DMS53 (cell line): ENCODE measurements at regions not wholly inside any gene's neighbourhood (a gene's known extent, or its start where the extent isn't known, plus 50 kb on each side); places are given as distances from the start of the nearest gene placed in this dataset.
"Not testable (repeated sequence)": the region's sequence is repeated elsewhere in the genome, so short reads cannot be mapped to it uniquely, and the experiment has no call there.

Experiments
- DNase-seq: peaks from one replicate; lab custom pipeline; 2025; lab: John Stamatoyannopoulos, UW

GRCh38 chr3:82410366-82410765, 648.9 kb upstream of the GBE1 start:
- peak; percentile 76 for DNase-seq

- DNase-seq = no peak
Observed at GRCh38 chr3:82409842-82410241, 648.4 kb upstream of the GBE1 start.

GRCh38 chr3:82392203-82392775, 630.8 kb upstream of the GBE1 start:
- DNase-seq = no peak

GRCh38 chr3:82390868-82391267, 629.4 kb upstream of the GBE1 start:
- DNase-seq = no peak

- DNase-seq = no peak
Observed at GRCh38 chr3:82386647-82387046, 625.2 kb upstream of the GBE1 start.

- DNase-seq = no peak
Observed at GRCh38 chr3:82384181-82384580, 622.7 kb upstream of the GBE1 start.

GRCh38 chr3:82382831-82383230, 621.4 kb upstream of the GBE1 start:
- no peak for DNase-seq

- DNase-seq = no peak
Observed at GRCh38 chr3:82378392-82378791, 616.9 kb upstream of the GBE1 start.

- peak; percentile 13 for DNase-seq
Observed at GRCh38 chr3:82376883-82377282, 615.4 kb upstream of the GBE1 start.

GRCh38 chr3:82373833-82374232, 612.4 kb upstream of the GBE1 start:
- DNase-seq = not testable (repeated sequence)

- DNase-seq = no peak
Observed at GRCh38 chr3:82364827-82365226, 603.4 kb upstream of the GBE1 start.

- no peak for DNase-seq
Observed at GRCh38 chr3:82363131-82363530, 601.7 kb upstream of the GBE1 start.

GRCh38 chr3:82355228-82355627, 593.8 kb upstream of the GBE1 start:
- DNase-seq = no peak

- DNase-seq = no peak
Observed at GRCh38 chr3:82354228-82354627, 592.8 kb upstream of the GBE1 start.

GRCh38 chr3:82353306-82354171, 592.1 kb upstream of the GBE1 start:
- DNase-seq = peak; percentile 1

GRCh38 chr3:82347585-82347984, 586.1 kb upstream of the GBE1 start:
- peak; percentile 1 for DNase-seq

GRCh38 chr3:82342521-82342920, 581.1 kb upstream of the GBE1 start:
- no peak for DNase-seq

GRCh38 chr3:82329300-82329699, 567.9 kb upstream of the GBE1 start:
- peak; percentile 13 for DNase-seq

GRCh38 chr3:82311901-82312300, 550.5 kb upstream of the GBE1 start:
- DNase-seq = no peak

GRCh38 chr3:82308755-82309154, 547.3 kb upstream of the GBE1 start:
- peak; percentile 28 for DNase-seq

GRCh38 chr3:82306189-82306588, 544.7 kb upstream of the GBE1 start:
- no peak for DNase-seq

GRCh38 chr3:82294609-82295008, 533.2 kb upstream of the GBE1 start:
- DNase-seq = no peak

GRCh38 chr3:82293867-82294266, 532.4 kb upstream of the GBE1 start:
- no peak for DNase-seq

- no peak for DNase-seq
Observed at GRCh38 chr3:82293435-82293834, 532.0 kb upstream of the GBE1 start.
